NCI-H187 treated with DMSO at 0.1 percent for 48 hours (cell line): ENCODE measurements at regions not wholly inside any gene's neighbourhood (a gene's known extent, or its start where the extent isn't known, plus 50 kb on each side); places are given as distances from the start of the nearest gene placed in this dataset.
A peak's percentile ranks its signal among the peaks of the same experiment; 100 is the strongest.
"Not testable (repeated sequence)": the region's sequence is repeated elsewhere in the genome, so short reads cannot be mapped to it uniquely, and the experiment has no call there.

Experiments
- DNase-seq: peaks from one replicate; lab custom pipeline; 2025; lab: John Stamatoyannopoulos, UW

DNA sequence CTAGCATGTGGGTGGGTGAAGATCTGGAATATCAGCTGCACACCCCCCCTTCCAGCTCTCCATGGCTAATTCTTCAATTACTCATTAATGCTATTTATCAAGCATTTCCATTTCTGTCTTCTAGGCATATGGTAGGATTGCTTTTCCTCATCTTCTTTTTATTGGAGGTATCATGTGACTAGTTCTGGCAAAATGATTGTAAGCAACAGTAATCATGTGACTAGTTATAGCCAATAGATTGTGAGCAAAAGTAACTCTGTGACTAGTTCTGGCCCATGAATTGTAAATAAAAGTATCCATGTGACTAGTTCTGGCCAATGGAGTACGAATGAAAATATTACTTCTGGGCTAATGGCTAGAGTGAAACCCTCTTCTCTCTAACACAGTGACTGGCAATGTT is 107.0 kb upstream of the TMEM132E start:
- no peak for DNase-seq

DNA sequence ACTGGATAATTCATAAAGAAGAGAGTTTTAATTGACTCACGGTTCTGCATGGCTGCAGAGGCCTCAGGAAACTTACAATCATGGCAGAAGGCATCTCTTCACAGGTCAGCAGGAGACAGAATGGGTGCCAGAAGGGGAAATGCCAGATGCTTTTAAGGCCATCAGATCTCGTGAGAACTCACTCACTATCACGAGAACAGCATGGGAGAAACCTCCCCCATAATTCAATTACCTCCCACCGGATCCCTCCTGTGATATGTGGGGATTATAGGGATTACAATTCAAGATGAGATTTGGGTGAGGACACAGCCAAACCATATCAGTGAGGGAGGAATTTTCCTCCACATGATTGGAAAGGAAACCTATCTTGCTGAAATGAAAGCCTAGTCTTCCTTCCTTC is 108.1 kb upstream of the TMEM132E start:
- DNase-seq, result not testable (repeated sequence)

DNA sequence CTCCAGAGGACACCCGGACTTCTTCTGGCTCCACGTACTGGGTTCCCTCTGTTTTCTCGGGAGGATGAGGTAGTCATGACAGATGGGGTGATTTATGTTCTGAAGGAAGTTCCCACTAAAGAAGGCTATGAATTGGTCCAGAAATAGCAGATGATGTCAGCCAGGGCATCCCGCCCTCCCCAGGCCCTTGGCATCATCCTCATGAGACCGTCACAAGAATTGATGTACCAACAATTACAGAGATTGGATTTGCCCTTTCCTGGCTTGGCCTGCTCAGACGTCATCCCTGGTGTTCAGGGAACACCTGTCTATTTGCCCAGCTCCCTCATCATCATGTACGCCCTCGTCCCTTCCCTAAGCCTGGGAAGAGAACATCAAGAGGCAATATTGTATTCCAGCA is 102.8 kb upstream of the CCL1 start:
- DNase-seq, result no peak

DNA sequence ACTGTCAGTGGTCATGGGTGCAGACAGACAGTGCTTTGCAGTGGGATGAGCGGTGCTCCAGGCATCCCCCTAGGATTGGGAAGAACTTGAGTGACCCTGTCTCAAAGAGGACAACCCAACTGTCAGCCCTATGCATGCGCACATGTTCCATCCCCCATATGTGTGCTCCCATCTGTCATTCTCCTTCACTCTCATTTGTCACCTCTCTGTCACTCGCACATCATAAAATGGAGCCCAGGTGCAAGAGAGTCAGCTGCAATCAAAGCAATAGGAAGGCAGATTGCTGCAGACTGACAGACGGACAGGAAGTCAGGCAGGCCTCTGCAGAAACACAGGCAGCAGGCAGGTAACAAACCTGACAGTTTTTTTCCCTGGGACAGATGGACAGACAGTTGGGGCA is 101.8 kb upstream of the CCL1 start:
- DNase-seq, result no peak

DNA sequence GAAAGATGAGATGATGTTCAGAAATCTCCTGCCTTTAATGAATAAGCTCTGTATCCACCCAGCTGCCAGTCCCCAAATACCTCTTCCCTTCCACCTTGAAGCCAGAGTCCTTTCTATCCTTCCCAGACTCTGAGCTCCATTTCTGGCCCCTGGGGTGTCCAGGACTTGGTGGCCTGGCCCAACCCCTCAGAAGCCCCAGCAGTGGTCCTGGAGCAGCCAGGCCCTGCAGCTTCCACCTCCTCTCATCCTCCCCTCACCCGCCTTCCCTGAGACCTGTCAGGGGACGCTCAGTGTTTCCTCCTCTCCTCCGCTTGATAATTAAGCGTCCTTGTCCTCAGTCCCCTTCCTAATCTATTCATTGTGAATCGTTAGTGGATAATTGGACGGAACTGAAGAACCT is 95.2 kb upstream of the CCL1 start:
- DNase-seq, result no peak

DNA sequence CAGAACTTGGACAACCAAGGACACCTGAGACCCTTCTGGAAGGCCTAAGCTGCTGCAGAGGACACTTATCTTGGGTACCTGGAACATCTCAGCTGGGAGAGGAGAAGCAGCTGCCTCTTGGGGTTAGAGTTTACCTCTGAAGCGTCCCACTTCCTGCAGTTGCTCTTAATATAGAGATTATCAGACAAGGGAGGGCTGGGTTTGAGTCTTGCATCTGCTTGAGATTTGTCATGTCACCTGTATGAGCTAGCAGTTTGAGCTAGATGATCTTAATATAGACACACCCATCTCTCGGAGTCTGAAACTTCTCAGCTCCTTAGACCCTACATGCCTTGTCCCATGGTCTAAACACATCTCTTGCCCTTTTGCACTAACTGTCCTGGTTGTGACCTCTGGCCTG is 93.1 kb upstream of the CCL1 start:
- no peak for DNase-seq

DNA sequence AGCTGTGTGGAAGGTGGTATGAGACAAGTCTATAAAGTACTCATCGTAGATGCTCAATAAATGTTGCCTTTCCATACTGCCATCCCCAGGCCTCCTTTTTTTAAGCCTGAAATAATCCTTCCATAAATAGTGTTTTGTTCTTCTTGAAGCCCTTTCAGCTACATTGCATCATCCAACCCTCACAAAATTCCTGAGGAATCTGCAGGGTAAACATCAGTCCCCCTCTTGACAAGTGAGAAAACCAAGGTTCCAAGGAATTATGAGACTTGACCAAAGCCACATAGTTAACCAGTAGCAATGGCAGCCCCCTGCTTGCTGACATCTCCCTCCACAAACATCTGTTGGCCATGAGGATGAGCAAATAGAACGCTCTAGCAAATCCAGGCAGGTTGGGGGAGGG is 89.7 kb upstream of the CCL1 start:
- no peak for DNase-seq

DNA sequence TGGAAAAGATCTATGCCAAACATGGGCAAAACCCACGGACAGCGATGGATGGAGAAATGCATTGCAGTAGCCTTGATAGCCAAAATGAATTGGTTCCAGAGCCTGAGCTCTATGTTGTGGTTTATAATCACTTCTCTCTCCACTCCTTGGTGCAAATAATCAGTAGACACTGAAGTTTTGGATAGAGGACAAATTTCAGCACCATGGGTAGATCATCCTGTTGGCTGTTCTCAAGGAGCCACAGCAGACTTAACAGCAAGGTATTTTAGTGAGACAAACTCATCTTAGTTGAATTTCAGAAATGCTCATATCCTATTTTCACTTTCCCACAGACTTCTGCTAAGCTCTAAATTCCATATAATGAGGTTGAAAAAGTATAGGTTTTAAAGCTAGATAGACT is 88.3 kb upstream of the CCL1 start:
- no peak for DNase-seq

DNA sequence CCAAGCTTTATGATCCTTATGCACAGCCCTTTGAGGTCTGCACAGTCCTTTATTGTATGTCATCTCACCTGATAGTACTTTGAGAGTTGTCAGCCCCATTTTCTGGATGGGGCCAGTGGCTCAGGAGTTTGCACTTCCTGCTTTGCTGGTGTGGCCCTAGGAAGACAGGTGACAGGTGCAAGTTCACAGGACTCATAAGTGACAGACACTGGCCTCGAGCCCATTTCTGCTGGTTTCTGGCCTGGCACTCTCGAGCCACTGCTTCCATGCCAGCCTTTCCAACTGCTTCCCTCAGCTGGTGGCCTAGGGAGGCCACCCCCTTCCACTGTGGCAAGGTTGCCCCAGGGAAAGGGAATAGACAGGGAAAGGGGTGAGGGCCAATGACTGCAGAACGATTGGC is 84.4 kb upstream of the CCL1 start:
- DNase-seq, result no peak

DNA sequence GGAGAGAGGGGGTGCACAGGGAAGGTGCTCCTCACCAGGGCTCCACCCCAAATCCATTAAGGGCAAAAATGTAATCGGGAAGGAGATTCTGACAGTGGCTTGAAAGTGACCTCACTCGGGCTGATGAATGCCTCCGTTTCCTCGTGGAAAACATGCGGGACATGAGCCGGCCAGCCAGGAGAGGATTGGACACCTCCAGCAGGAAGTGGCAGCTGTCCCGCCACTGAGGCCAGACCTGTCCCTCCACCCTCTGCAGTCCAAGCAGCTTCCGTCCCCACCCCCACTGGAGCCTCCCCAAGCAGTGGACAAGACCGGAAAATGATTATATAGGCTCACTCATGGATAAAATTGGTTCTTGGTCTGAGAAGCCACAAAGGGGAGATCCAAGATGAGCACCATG is 82.1 kb upstream of the CCL1 start:
- no peak for DNase-seq

DNA sequence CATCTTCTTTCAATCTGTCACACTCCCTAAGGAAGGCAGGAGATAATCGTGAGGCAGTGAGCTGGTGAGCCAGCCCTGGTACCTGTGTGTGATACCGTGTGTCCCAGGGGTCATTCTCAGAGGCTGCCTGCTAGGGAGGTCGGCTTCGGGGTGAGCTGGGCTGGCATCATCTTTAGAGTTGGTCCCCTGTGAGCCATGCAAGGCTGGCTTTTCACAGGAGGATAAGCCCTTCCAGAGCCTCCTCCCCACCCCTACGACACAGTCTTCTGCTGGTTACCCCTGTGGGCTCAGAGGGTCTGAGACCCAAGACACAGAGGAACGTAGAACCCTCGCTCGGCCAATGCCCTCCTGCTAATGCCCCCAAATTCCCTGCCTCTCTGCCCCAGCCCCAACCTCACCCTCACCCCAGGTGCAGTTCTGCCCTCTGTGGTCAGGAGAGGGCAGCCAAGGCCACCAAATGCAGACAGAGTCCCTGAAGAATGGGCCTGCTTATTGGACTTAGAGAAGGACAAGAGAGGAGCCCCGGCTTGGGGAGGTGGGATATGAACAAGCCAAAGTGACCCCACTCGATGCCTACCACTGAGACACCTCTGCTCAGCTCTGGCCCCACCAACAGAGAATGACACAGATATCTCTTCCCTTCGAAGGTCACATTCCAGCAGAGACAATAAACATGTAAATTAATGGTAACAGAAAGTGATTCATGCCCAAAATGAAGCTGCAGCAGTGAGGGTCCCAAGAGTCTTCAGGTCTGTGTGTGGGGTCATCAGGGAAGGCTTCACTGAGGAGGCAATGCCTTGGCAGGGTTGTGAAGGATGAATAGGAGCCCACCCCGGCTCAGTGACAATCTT is 80.8 kb upstream of the CCL1 start:
- DNase-seq, result no peak

DNA sequence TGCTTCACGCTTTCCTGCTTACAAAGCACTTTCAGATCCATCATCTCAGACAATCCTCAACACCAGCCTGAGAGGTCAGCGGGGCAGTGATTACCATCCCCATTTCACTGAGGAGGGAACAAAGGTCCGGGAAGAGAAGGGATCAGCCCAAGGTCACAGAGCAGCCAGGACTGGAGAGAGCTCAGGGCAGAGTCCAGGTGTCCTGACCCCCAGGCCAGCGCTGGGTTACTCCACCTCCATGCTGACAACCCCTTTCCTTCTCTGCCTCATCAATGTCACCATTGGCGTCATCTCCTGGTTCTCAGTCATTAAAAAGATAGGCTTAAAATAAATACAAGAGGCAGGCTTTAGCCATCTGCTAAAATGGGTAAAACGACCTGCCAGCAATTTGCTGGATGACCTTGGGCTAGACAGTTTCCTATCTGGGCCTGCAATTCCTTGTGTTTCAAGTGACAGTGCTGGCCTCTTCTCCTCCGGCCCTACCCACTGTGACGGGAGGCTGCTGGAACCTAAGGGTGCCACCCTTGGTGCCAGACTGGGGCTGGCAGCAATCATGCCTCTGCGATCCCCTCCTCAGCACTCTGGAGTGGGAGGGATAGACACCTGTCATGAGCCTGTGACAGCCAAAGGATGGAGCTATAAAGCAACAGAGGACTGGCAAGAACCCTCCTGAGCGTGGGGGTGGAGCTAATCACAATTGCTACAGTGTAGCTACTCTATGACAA is 79.5 kb upstream of the CCL1 start:
- DNase-seq, result no peak

DNA sequence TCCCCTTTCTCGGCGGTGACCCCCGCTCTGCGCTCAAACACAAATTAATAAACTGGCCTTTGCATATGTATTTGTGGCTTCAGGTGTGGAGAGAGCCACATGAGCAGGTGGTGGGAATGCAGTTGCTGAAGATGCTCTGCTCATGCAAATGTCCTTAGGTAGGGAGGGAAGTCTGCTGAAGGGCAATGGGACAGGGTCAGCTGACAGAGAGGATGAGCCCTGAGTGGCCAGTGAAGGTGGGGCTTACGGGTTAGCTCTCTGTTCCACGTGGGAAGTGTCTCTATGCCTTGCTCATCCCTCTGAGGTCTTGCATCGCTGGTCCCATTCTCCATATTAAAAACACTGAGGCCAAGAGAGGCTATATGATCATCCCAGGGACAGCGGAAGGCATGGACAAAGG is 74.2 kb upstream of the CCL1 start:
- DNase-seq, result no peak

DNA sequence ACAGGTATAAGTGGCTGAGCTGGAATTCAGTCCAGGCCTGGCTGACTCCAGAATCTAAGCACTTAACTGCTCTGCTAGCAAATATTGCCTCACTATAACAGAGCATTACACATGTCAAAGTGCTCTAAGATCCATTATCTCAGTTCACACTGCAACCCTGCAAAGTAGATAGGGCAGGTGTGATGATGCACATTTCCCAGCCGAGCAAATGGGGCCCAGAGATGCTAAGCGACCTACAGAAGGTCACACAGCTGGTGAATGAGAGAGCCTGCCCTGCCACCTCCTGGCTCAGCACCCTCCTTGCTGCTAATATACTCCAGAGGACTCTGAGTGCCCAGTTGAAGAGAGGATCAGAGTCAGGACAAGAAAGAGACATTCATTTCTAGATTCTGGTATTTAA is 73.6 kb upstream of the CCL1 start:
- DNase-seq, result no peak

DNA sequence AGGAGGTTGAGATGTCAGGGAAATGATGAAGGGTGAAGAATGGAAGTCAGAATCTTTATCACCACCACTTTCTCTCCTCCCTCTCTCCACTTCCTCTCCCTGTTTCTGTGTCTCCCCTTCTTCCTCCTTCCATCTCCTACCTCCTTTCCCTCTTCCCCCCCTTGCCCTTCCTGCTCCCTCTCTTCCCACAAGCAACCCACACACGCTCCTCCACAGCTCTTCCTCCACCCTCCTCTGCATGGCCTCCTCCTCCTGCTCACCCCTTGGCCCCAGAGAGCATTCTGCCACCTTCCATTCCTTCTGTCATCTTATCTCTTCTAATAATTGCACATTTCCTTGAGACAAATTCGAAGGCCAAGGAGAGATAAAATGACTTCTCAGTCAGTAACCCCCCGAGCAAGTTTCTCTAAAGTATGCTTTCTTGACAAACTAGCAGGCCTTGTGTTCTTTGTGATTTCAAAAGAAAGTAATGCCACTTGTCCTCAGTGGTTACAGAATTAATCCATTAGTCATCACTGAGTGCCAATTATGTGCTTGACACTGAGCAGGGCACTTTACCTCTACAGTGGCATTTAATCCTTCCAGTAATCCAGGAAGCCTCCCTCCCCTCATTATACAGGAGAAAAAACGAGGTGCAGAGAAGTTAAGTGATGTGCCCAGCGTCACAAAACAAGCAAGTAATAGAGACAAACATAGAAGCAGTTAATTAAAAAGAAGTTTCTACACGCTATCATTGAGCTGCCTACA is 72.3 kb upstream of the CCL1 start:
- no peak for DNase-seq

DNA sequence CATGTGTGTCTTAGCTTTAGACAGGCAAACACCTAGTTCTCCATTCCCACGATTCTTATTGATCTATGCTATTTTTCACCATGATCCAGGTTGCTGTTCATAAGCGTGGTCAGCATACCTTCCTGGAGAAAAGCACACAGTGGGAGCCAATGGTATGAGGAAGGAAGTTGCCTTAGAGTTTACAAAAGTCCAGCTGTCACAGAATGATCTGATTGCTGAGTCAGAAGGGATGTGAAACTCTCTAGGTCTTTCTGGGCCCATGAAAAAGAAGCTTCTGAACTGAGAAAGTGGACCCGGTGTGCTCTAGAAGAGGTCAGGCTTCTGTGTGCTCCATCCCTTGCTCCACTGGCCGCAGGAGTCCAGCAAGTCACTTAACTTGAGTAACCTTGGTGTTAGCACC is 71.0 kb upstream of the CCL1 start:
- DNase-seq, result no peak

DNA sequence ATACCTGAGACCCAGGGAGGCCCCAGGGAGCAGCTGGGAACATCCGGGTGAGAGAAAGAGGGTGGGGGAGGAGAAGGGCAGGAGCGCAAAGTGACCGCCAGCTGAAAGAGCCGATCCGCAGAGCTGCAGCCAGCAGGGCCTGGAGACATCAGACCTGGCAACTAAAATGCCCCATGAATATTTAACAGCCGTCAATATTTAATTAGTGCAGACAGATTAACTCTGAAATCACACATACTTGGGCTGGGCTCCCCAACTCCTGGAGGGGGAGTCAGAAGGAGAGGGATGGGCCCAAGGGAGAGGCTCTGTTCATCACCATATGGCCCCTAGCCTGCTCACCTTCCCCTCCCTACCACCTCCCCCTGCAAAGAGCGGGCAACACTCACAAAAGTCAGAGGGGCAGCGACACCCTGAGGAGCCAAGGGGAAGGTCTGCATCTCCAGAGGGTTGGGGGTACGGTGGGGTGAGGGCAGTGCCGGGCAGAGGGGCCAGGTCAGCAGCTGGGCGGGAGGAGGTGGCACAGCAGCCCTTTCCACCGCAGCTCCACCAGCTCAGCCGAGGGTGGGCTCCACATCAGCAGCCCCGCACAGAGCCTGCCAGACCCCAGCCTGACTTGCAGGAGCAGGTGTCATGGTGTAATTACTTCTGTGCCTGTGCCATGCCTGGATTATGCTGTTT is 61.9 kb upstream of the CCL1 start:
- DNase-seq, result no peak

DNA sequence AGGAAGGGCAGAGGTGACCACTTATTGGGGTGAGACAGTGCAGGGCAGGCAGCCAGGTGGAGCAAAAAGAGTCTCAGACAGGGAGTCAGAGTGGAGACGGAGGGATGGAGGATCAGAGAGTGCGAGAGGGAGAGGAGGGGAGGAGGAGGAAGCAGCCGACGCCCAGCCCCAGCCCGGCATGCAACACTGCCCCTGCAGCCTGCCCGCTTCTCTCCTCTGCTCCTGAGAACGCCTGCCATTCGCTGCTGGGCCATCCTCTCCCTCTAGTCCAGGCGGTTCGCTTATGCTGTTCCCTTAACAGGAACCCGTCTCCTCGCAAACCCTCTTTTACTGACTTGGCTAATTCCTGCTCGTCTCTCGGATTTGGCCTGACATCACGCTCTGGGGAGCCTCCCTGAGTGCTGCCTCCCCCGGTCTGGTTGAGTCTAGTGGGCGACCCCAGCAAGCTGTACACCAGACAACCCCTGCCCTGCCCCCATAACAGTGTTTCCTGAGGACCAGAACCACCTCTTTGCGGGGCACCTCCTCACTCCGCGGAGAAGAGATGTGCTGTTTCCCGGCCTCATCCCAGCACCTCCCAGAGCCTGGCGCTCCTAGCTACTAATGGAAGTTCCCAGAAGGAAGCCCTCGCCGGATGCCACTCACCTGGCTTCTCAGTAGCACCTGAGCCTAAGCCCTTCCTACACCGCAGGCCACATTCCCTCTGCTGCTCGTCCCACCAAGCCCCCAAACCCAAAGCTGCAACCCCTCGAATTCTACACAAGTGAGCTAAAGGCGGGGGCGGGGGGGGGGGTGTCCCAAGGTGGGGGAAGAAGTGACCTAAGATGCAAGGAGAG is 61.2 kb upstream of the CCL1 start:
- no peak for DNase-seq

DNA sequence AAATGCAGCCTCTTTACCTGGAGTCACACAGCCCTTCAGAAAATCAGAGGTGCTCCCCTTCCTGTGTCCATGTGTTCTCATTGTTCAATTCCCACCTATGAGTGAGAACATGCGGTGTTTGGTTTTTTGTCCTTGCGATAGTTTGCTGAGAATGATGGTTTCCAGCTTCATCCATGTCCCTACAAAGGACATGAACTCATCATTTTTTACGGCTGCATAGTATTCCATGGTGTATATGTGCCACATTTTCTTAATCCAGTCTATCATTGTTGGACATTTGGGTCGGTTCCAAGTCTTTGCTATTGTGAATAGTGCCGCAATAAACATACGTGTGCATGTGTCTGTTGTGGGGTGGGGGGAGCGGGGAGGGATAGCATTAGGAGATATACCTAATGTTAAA is 60.3 kb upstream of the CCL1 start:
- not testable (repeated sequence) for DNase-seq

DNA sequence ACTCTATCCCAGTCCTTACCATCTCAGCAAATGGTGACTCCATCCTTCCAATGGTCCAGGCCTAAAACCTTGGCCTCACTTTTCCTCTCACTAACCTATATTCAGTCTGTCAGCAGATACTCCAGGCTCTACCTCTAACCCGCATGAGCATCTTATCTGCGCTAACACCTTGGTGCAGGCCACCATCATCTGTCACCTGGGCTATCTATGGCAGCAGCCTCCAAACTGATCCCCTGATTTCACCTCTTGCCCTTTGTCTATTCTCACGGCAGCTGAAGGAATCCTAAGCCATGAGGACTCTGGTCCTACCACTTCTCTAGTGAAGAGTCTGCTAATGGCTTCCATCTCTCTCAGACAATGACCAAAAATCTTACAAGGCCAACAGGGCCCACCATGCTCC is 57.9 kb upstream of the CCL1 start:
- no peak for DNase-seq

DNA sequence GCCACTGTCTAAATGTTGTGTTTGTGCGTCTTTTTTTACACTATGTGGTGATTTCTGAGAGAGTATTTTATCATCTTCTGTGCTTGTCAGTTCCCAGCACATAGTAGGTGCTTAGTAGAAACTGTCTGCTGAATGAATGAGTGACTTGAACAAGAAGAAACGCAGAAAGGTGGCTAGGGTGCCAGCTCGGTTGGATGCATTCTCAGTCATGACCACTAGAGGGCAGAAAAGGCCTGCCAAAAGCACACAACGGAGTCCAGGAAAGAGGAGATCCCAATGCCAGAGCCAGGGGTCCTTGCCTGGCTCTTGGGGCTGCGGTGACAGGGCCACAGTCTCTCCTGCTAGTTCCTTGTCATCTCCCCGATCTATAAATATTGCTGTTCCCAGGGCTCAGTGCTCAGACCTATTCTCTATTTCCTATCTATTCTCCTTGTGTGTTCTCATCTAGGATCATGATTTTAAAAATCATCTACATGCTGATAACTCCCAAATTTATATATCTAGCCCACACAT is 57.3 kb upstream of the CCL1 start:
- DNase-seq, result peak; percentile 42
